ENCODE measurements at regions not wholly inside any gene's neighbourhood (a gene's known extent, or its start where the extent isn't known, plus 50 kb on each side); places are given as distances from the start of the nearest gene placed in this dataset.

DNA sequence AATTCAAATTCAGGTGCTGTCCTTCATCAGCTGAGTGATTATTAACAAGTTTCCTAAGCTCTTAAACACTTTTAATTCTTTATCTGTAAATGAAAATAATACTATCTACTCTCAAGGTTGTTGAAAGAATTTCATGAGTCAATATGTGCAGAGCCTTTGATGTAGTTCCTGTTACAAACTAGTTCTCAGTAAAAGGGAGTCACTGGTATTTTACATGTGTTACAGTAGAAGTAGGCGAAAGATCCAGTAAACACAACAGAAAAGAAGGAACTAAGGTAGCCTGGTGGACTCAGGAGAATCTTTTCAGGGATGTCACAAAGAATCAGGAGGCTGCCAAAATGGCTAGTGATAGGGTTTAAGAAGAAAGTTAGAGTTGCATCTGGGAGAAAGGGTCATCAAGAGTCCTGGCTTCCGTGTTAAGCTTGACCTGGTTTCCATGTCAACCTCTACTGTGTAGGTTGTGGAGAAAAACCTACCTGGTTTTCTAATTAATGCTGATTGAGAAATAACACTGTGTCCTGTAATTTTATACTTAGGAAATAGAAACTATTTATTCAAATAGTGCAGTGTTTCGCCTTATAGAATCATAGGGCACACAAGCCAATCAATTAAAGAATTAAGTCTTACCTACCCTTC lies 58.3 kb upstream of the TRIB2 start:
- TF ChIP-seq, protein P1, sequence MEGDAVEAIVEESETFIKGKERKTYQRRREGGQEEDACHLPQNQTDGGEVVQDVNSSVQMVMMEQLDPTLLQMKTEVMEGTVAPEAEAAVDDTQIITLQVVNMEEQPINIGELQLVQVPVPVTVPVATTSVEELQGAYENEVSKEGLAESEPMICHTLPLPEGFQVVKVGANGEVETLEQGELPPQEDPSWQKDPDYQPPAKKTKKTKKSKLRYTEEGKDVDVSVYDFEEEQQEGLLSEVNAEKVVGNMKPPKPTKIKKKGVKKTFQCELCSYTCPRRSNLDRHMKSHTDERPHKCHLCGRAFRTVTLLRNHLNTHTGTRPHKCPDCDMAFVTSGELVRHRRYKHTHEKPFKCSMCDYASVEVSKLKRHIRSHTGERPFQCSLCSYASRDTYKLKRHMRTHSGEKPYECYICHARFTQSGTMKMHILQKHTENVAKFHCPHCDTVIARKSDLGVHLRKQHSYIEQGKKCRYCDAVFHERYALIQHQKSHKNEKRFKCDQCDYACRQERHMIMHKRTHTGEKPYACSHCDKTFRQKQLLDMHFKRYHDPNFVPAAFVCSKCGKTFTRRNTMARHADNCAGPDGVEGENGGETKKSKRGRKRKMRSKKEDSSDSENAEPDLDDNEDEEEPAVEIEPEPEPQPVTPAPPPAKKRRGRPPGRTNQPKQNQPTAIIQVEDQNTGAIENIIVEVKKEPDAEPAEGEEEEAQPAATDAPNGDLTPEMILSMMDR (IDR thresholded peaks at IDR 0.05) = no peak
- no peak for TF ChIP-seq SIN3A (IDR thresholded peaks at IDR 0.05; ENCODE audit: borderline replicate concordance, insufficient read depth, low read depth, low read length)

All from Panc1 (cell line).